NCI-H146 treated with DMSO at 0.1 percent for 48 hours (cell line): ENCODE measurements at regions not wholly inside any gene's neighbourhood (a gene's known extent, or its start where the extent isn't known, plus 50 kb on each side); places are given as distances from the start of the nearest gene placed in this dataset.

Source experiments
- DNase-seq: peaks from one replicate; lab custom pipeline; 2025; ENCODE audit not compliant: unreplicated experiment; lab: John Stamatoyannopoulos, UW

DNA sequence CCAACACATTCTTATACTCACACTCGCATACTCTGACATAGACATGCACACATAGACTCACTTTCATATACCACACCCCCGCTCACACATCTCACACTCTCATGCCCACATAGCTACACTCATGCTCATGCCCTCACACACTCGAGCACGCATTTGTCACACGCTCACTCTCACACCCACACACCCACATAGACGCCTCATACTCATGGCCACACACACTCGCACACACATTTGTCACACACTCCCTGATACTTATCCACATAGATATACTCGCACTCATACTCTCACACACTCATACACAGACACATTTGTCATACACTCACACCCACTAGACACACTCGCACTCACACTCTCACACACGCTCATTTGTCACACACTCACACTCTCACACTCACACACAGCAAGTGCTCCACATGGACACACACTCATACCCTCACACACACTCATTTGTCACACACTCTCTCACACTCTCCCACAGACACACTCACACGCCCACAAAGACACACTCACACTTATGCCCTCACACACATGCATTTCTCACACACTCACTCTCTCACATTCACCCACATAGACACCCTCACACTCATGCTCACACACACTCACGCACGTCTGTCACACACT lies 50.9 kb downstream of the TNP1 start:
- DNase-seq: no peak

- no peak for DNase-seq
Observed at GRCh38 chr2:216807857-216808272, 52.0 kb downstream of the TNP1 start.

GRCh38 chr2:216804357-216805350 lies 55.2 kb downstream of the TNP1 start:
- DNase-seq: no peak

DNA sequence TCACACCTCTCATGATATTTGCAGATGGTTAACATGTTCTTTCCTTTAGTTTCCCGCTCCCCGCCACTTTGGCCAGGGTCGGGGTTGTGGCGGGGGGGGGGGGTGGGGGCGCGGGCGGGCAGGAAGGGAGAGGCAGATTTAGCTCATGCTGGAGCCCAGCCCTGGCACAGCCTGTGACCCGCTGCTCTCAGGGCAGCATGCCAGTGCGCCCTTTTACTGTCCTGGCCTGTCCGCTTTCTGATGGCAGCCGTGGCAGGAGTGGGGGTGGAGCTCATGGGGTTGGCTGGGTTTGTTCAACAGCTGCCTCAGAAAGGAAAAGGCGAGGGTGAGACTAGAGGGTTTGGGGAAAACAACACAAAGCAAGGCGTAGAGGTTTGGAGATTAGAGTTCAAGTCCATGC lies 56.1 kb downstream of the TNP1 start:
- DNase-seq: no peak

DNA sequence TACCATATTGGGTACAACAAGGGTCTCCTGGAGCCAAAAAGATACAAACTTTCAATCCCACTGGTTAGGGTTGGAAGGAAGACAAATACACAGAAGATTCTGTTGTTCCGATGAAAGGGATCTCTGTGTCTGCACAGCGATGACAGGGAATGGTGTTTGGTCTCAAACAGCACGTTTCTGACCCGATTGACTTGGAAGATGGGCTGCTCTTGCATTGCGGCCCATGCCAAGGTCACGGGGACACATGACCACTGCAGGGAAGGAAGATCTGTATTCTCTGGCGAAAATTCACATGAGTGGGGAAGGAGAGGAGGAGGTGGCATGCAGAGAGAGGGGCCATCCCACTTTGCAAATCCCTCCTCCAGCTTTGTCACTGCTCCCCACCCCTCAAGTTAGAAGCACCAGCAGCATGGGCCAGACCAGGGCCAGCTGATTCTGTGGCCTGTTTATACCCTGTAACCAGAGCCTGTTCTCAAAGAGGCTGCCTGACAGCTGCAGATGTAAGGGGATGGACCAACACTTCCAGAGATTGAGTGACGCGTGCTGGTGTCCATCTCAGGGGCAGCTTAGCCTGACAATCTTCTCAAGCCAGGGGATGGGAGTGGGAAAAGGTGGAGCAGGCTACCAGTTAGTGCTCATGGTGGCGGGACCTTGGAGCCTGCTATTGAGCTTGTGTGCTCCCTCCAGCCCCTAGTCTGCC lies 57.2 kb downstream of the TNP1 start:
- DNase-seq: no peak

DNA sequence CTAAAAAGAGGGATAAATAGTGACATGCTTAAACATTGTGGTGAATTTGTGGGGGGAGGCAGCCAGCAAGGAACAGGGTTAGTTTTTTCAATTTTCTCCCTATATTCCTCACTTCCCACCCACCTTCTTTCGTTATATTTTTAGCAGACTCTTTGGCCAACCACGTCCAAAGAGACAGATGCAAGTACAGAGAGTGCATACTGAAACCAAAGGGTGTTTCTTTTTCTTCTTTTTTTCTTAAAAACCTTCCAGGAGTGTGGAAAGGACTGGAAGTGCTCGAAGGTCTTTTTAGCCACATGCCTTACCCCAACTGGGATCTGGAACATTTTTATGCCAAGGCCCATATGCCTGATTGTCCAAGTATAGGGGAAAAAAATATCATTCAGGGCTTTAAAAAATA lies 59.0 kb downstream of the TNP1 start:
- no peak for DNase-seq

DNA sequence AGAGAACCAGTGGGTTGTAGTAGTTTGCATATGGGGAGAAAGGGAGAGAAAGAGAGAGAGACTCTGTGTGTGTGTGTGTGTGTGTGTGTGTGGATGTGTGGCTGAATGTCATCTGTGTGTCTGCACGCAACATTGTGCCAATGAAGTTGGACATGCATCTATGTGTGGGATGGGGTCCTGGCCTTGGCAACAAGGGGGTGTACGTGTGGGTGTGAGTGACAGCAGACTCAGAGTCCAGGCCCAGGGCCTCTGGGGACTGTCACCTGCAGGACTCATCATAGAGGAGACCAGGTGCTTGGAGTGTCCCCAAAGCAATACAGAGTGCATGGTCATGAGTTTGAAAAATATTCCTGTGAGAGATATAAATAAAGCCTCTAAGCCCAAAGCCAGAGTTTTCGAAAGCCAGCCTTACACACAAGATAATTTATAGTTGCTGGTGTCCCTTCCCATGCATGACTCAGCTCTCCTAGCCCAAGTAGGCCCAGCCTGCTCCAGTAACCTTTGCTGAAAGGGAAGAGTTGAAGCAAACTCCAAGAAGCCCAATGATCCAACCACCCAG lies 59.9 kb downstream of the TNP1 start:
- no peak for DNase-seq

- DNase-seq: no peak
Observed at GRCh38 chr2:216796115-216796840, 63.6 kb downstream of the TNP1 start.

GRCh38 chr2:216793386-216793785 lies 66.5 kb downstream of the TNP1 start:
- no peak for DNase-seq

DNA sequence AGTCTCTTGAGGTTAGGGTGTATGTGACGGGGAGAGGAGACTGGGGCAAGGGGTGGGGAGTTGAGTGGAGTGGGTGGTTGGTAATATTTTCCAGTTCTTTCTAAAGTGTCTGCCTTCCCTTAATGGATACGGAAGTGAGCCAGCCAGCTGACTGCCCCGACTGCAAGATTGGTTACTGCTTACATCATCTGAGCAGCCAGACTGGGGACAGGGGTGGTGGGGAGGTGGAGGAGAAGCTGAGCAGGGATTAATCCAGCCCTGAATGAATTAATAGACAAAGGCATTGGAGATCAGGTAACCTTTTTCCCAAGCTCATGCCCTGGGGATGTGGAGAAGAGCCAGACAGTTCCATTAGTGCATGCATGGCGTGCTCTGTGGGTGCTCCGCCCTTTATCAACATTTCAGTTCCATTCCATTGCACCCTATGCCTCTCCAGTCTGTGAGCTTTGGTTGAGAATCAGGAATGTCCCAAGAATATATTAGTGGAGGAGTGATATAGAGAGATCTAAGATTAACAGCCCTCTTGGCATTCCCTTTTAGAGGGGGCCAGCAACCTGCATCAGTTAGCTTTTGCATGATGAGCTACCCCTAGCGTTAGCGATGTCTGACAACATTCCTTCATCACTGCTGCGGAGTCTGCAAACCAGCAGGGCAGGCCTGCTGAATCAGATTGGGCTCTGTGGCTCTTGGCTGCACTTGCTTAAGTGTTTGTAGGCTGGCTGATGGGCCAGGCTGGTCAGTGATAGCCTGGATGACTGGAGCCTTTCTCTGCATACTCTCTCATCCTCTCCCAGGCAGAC lies 67.4 kb downstream of the TNP1 start:
- DNase-seq: peak; percentile 67

GRCh38 chr2:216791303-216791702 lies 68.6 kb downstream of the TNP1 start:
- DNase-seq: no peak

GRCh38 chr2:216789081-216789480 lies 70.8 kb downstream of the TNP1 start:
- no peak for DNase-seq

GRCh38 chr2:216787851-216788540 lies 71.9 kb downstream of the TNP1 start:
- DNase-seq: no peak

- DNase-seq: no peak
Observed at GRCh38 chr2:216786676-216787075, 73.2 kb downstream of the TNP1 start.

GRCh38 chr2:216784456-216784855 lies 75.4 kb downstream of the TNP1 start:
- peak; percentile 8 for DNase-seq

DNA sequence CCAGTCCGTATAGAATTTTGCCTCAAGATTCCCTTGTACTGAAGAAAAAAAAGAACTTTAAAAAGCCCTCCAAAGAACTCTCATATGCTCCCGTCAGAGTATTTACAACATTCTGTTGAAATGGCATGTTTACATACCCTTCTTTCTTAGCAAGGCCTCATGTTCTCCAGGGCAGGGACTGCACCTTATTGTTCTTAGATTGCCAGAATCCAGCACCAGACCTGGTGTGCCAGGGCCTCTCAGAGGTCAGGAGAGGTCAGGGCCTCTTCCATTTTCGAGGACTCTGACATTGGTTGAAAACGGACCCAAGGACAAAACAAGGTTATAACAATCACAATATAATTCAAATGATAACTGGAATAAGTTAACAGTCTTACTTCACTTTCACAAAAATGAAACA lies 78.2 kb downstream of the TNP1 start:
- no peak for DNase-seq

DNA sequence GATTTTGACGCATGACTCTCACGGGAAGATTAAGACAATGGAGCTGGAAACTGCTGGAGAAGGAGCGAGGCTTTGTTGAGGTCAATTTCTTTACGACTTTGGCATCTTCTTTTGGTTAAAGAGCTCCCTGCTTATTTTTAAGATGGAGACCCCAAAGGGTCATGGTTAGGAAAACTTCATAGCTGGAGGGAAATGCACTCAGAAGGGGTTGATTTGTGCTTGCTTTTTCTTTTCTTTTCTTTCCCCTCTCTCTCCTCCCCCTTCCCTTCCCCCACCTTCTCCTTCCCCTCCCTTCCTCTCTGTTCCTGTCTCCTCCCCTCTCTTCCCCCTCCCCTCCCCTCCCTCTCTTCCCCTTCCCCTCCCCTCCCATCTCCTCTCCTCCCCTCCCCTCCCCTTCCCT lies 79.0 kb downstream of the TNP1 start:
- no peak for DNase-seq

DNA sequence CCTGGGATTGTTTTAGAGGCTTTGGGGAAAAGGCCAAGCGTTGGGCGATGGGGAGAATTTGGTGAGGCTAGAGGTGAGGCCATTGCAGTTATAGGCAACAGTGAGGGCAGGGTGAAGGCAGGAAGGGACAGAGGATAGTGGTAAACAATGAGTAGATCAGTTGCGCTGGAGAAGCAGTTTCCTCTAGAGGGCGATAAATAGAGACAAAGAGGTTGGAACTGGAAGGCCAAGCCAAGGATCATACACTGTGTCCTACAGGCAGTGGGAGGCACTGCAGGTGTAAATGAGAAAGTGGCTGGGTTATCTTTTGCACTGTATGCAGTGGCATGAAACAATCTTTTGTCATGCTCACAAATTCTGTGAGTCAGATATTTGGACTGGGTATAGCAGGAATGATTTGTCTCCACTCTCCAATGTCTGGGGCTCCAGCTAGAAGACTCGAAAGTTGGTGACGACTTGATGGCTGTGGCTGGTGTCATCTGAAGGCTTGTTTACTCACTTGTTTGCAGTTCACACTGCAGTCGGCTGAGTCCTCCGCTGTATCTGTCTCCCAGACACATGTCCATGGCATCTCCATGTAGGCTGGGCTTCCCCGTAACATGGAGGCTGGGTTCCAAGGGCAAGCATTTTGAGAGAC lies 82.1 kb downstream of the TNP1 start:
- peak; percentile 90 for DNase-seq
